ENCODE measurements at regions not wholly inside any gene's neighbourhood (a gene's known extent, or its start where the extent isn't known, plus 50 kb on each side); places are given as distances from the start of the nearest gene placed in this dataset.

- TF ChIP-seq RAD51 (IDR thresholded peaks at IDR 0.05) (no peak), BHLHE40 (IDR thresholded peaks at IDR 0.05; ENCODE audit: borderline replicate concordance in 1 of 2, low read depth in 2 of 2, low read length in 1 of 2) (no peak), ZBTB33 (IDR thresholded peaks at IDR 0.05) (no peak)
- TF ChIP-seq, protein P1, sequence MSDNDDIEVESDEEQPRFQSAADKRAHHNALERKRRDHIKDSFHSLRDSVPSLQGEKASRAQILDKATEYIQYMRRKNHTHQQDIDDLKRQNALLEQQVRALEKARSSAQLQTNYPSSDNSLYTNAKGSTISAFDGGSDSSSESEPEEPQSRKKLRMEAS (IDR thresholded peaks at IDR 0.05; ENCODE audit: low read depth, low read length): no peak
- TF ChIP-seq, protein P2, sequence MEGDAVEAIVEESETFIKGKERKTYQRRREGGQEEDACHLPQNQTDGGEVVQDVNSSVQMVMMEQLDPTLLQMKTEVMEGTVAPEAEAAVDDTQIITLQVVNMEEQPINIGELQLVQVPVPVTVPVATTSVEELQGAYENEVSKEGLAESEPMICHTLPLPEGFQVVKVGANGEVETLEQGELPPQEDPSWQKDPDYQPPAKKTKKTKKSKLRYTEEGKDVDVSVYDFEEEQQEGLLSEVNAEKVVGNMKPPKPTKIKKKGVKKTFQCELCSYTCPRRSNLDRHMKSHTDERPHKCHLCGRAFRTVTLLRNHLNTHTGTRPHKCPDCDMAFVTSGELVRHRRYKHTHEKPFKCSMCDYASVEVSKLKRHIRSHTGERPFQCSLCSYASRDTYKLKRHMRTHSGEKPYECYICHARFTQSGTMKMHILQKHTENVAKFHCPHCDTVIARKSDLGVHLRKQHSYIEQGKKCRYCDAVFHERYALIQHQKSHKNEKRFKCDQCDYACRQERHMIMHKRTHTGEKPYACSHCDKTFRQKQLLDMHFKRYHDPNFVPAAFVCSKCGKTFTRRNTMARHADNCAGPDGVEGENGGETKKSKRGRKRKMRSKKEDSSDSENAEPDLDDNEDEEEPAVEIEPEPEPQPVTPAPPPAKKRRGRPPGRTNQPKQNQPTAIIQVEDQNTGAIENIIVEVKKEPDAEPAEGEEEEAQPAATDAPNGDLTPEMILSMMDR (IDR thresholded peaks at IDR 0.05 in 2 of 3, conservative IDR thresholded peaks at IDR 0.05 in 1 of 3; ENCODE audit: control insufficient read depth in 2 of 3, extremely low read depth in 1 of 3, insufficient read depth in 1 of 3, low read depth in 3 of 3, low read length in 3 of 3): no peak
Measured at GRCh38 chr16:73192232-73192894, 144.4 kb upstream of the ZFHX3 start.
